Heart left ventricle (tissue), 16 donors: ENCODE measurements at regions not wholly inside any gene's neighbourhood (a gene's known extent, or its start where the extent isn't known, plus 50 kb on each side); places are given as distances from the start of the nearest gene placed in this dataset.

ENCODE experiments used
- ATAC-seq, 4 donors: fragments of 200-7000 bp; cut with Tn5 transposase; one replicate each; pipeline ENCODE4 v1.9.1; 2020 to 2022; ENCODE audit warnings: moderate library complexity in 4 of 4, mild to moderate bottlenecking in 3 of 4, moderate number of reproducible peaks in 1 of 4
- DNase-seq, 5 donors: peaks; one replicate each; pipeline ENCODE4 v3.0.0-alpha.2; 2020
- H3K27ac ChIP-seq, 12 donors: fragments of 200-600 bp; sonication (generic) in 4 of 12; one replicate each; pipeline versions ENCODE4 v1.5.0 to v1.8.0; 2016 to 2022; ENCODE audit warnings: mild to moderate bottlenecking in 2 of 12
- H3K27me3 ChIP-seq, 9 donors: fragments of 200-600 bp; sonication (generic) in 2 of 9; one replicate each; pipeline versions ENCODE4 v1.5.1 to v1.8.0; 2016 to 2022; ENCODE audit warnings: mild to moderate bottlenecking in 3 of 9
- H3K36me3 ChIP-seq, 9 donors: fragments of 200-600 bp; sonication (generic) in 2 of 9; one replicate each; pipeline versions ENCODE4 v1.5.0 to v1.8.0; 2018 to 2022; ENCODE audit warnings: mild to moderate bottlenecking in 2 of 9
- H3K4me1 ChIP-seq, 12 donors: fragments of 200-600 bp; sonication (generic) in 4 of 12; one replicate each; pipeline versions ENCODE4 v1.5.0 to v1.8.0; 2016 to 2022; ENCODE audit warnings: mild to moderate bottlenecking in 3 of 12
- H3K4me3 ChIP-seq, 12 donors: fragments of 200-600 bp; sonication (generic) in 4 of 12; one replicate each; pipeline versions ENCODE4 v1.5.0 to v1.8.0; 2017 to 2022; ENCODE audit warnings: mild to moderate bottlenecking in 9 of 12, moderate library complexity in 4 of 12
- H3K9me3 ChIP-seq, 12 donors: fragments of 200-600 bp; sonication (generic) in 4 of 12; one replicate each; pipeline versions ENCODE4 v1.5.0 to v1.8.0; 2016 to 2022; ENCODE audit warnings: mild to moderate bottlenecking in 1 of 12
- POLR2A ChIP-seq, 2 donors: fragments of 450-650 bp; IDR thresholded peaks; one replicate each; pipeline ENCODE4 v1.6.1; 2017; ENCODE audit warnings: antibody characterized with exemption in 2 of 2, mild to moderate bottlenecking in 2 of 2, moderate library complexity in 2 of 2
- WGBS, 4 donors: extraction: QIAGEN DNeasy Blood & Tissue Kit in 2 of 4; methylation state at CpG; one replicate each; pipeline versions ENCODE4 v1.1.5 to v1.1.7; 2013 to 2018; 5-methylcytosine and 5-hydroxymethylcytosine counted together
- intact Hi-C, 10 donors: fragments of 100-400 bp; cut with DNase I; formaldehyde crosslinking; loops; one replicate each; pipeline versions ENCODE4 v1.11.1 to v1.14.2; 2022
- TF ChIP-seq, protein P1 (sequence below), 12 donors: fragments of 200-600 bp; sonication (generic) in 4 of 12; IDR thresholded peaks; one replicate each; pipeline versions ENCODE4 v1.5.0 to v1.8.0; 2018 to 2022; ENCODE audit warnings: antibody characterized with exemption in 12 of 12, mild to moderate bottlenecking in 5 of 12
- donor health status: ischemic (EF 13 %, LVEDD 7.1; RV severe dilation, severe dysfunction).
- donor health status: healthy with polysubstance abuse.
- donor health status: DM: no; HTN: yes; CAD: no.
- donor health status: DM: no; HTN: no; CAD: no.
- donor health status: ischemic (EF 25% LVEDD 6.9; RV normal size, moderate dysfunction).
- donor health status: ischemic (EF 25% LVEDD 5.7; RV mildly dilated, moderate dysfunction).
- donor health status: healthy.
- donor health status: DM: yes; HTN: yes; CAD: no.
- donor health status: ischemic (EF 35%, LVEDD 5.7; RV mildly dilated, moderate dysfunction).
- donor health status: nonischemic (EF 11% LVEDD 7.7; RV severe dilation, severe dysfunction).
- donor health status: DM: yes; HTN: yes; CAD: no.
- donor health status: PGD.
- donor health status: ischemic (EF 29% LVEDD 5.4; RV normal size, mild dysfunction).
- donor health status: nonischemic (EF 23%, LVEDD 6.1; RV moderate dilation, normal function).

DNA sequence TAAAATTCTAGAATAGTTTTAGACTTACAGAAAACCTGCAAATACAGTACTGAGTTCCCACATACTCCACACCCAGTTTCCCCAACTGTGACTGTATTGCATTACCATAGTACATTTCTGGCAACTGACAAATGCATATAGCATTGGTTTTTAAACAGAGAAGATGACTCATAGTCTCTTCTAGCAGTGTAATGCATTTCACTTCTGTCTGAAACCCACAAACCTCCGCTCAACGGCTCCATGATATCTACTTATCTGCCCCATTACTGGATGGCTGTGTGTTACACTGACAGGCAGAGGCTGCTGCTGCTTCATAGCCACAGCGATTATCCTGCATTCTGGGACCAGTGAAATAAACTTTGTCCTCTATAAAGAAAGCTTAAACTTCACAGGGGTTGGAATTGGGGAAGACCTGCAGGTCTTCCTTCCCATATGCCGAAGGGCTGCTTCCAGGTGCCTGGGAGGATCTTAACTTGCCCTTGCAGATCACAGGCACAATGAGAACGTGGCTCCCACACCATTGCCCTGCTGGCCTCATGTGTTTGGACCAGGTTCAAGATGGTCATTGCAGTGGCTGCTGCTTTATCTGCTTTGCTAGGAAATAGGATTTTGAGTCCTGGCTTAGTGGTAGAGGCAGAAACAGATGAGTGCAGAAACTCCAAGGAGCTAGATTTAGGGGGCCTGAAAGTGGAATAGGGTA, 742.6 kb upstream of the HS6ST1 start:
- H3K27ac ChIP-seq, result no peak overlapping the region
- ATAC-seq (no peak), DNase-seq (no peak)
- TF ChIP-seq, protein P1, sequence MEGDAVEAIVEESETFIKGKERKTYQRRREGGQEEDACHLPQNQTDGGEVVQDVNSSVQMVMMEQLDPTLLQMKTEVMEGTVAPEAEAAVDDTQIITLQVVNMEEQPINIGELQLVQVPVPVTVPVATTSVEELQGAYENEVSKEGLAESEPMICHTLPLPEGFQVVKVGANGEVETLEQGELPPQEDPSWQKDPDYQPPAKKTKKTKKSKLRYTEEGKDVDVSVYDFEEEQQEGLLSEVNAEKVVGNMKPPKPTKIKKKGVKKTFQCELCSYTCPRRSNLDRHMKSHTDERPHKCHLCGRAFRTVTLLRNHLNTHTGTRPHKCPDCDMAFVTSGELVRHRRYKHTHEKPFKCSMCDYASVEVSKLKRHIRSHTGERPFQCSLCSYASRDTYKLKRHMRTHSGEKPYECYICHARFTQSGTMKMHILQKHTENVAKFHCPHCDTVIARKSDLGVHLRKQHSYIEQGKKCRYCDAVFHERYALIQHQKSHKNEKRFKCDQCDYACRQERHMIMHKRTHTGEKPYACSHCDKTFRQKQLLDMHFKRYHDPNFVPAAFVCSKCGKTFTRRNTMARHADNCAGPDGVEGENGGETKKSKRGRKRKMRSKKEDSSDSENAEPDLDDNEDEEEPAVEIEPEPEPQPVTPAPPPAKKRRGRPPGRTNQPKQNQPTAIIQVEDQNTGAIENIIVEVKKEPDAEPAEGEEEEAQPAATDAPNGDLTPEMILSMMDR (IDR thresholded peaks at IDR 0.05), result no peak
- no peak for TF ChIP-seq POLR2A (IDR thresholded peaks at IDR 0.05)
- 63 to 74% (median 67%) methylated on average over 5 of the region's 5 CpGs for WGBS, 4 donors
- no peaks in the 10 kb centered on the region for H3K4me1 ChIP-seq
- H3K27me3 ChIP-seq, result no peaks in the 10 kb centered on the region
- intact Hi-C loops, result no loop called here
- no peaks in the 10 kb centered on the region for H3K9me3 ChIP-seq
- H3K4me3 ChIP-seq, result no peak overlapping the region
- no peaks in the 10 kb centered on the region for H3K36me3 ChIP-seq

DNA sequence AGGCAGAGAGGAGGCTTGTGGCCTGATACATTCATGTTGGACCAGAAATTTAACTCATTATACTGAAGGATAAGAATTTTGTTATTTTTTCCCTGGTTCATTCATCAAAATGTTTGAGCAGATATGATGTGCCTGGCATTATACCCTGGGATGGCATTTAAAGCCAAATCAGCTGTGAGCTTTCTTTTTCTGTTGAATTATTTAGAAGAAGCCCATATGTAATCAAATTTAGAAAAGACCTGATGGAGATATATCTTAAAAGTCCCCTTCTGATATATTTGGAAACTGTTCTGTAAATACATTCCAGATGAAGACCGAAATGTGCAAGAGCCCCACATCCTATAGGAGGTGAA, 743.1 kb upstream of the HS6ST1 start:
- DNase-seq, result no peak
- 31 to 100% (median 74%) methylated on average over 1 of the region's 1 CpG for WGBS, 4 donors
- Histone ChIP-seq H3K4me1 (no peaks in the 10 kb centered on the region), H3K27ac (no peak overlapping the region), H3K27me3 (no peaks in the 10 kb centered on the region), H3K36me3 (no peaks in the 10 kb centered on the region), H3K9me3 (no peaks in the 10 kb centered on the region), H3K4me3 (no peak overlapping the region)
- intact Hi-C loops, result no loop called here
- no peak for TF ChIP-seq POLR2A (IDR thresholded peaks at IDR 0.05)
- TF ChIP-seq, protein P1 (IDR thresholded peaks at IDR 0.05), result no peak
- no peak for ATAC-seq

DNA sequence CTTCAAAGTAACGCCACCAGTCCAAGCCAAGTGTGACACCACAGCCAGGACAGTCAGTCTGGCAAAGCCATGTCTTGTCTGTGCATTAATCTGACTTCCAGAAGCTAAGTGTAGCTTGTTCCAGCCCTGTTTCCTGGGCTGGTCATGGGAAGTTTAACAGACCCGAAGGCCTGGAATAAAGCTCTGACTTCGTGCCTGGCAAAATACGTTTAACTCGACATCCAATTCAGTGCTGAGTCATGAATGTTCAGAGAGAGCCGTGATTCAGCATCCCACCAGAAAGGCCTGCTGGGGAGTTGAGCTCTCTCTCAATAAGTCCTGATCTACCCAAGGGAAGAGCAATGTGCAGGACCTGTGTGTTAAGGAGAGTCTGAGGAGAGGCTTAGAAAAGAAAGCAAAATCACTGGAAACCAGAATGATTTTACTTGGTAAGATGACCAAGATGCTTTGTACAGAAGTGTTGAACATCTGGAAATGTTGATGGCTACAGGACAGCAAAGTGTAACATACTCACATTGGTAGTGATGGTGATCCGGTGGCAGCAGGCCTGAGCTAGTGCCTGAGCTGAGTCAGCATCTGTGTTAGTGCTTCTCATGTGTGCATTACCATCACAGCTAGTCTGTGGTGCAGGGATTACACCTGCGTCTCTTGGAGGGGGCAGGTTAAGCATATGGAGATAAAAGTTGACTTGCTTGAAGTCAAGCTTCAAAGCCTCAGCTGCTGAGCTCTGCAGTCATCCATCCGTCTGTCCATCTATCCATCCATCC, 743.7 kb upstream of the HS6ST1 start:
- no peak for TF ChIP-seq POLR2A (IDR thresholded peaks at IDR 0.05)
- TF ChIP-seq, protein P1 (IDR thresholded peaks at IDR 0.05), result no peak
- Histone ChIP-seq H3K36me3 (no peaks in the 10 kb centered on the region), H3K4me1 (no peaks in the 10 kb centered on the region), H3K27ac (no peak overlapping the region), H3K27me3 (no peaks in the 10 kb centered on the region), H3K4me3 (no peak overlapping the region), H3K9me3 (no peaks in the 10 kb centered on the region)
- intact Hi-C loops, result no loop called here
- no peak for DNase-seq
- WGBS, 4 donors, result 74 to 82% (median 79%) methylated on average over 9 of the region's 9 CpGs
- ATAC-seq, result no peak

DNA sequence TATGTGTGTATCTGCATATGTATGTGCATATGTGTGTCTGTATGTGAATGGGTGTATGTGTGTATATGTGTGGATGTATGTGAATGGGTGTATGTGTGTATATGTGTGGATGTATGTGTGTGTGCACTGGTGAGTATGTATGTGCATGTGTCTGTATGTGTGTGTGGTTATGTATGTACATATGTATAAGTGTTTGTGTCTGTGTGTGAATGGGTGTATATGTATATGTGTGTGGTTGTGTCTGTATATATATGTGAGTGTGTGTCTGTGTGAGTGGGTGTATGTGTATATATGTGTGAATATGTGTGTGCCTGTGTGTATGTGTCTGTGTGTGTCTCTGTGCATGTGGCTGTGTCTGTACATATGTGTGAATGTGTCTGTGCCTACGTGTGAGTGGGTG, 748.4 kb upstream of the HS6ST1 start:
- no peaks in the 10 kb centered on the region for H3K9me3 ChIP-seq
- no peaks in the 10 kb centered on the region for H3K27me3 ChIP-seq
- no peak overlapping the region for H3K4me3 ChIP-seq
- TF ChIP-seq, protein P1 (IDR thresholded peaks at IDR 0.05), result no peak
- TF ChIP-seq POLR2A (IDR thresholded peaks at IDR 0.05), result no peak
- H3K27ac ChIP-seq, result no peak overlapping the region
- DNase-seq (no peak), ATAC-seq (no peak)
- 87 to 97% (median 92%) methylated on average over 1 of the region's 1 CpG for WGBS, 4 donors
- peaks cover 0 to 5% (median 0%) of the 10 kb centered on the region in 12 donors for H3K4me1 ChIP-seq
- intact Hi-C loops, result no loop called here
- H3K36me3 ChIP-seq, result no peaks in the 10 kb centered on the region
